Subcutaneous abdominal adipose tissue (tissue), 5 donors: ENCODE measurements at regions not wholly inside any gene's neighbourhood (a gene's known extent, or its start where the extent isn't known, plus 50 kb on each side); places are given as distances from the start of the nearest gene placed in this dataset.

Experiments used
- H3K27ac ChIP-seq: one replicate; pipeline ENCODE4 v1.7.0; 2013; ENCODE audit warnings: low read depth, mild to moderate bottlenecking, inconsistent platforms, low read length, moderate library complexity
- H3K27me3 ChIP-seq, 5 donors: one replicate each; pipeline ENCODE4 v1.7.0; 2013; ENCODE audit warnings: low read length in 5 of 5, inconsistent platforms in 1 of 5; ENCODE audit not compliant: control insufficient read depth in 5 of 5, insufficient read depth in 4 of 5
- H3K36me3 ChIP-seq, 5 donors: one replicate each; pipeline ENCODE4 v1.7.0; 2013; ENCODE audit warnings: low read length in 5 of 5; ENCODE audit not compliant: control insufficient read depth in 5 of 5, insufficient read depth in 5 of 5
- H3K4me1 ChIP-seq, 5 donors: one replicate each; pipeline ENCODE4 v1.7.0; 2013; ENCODE audit warnings: low read length in 5 of 5, mild to moderate bottlenecking in 3 of 5, moderate library complexity in 1 of 5; ENCODE audit not compliant: control insufficient read depth in 5 of 5, insufficient read depth in 5 of 5
- H3K4me3 ChIP-seq, 5 donors: one replicate each; pipeline ENCODE4 v1.7.0; 2013; ENCODE audit warnings: low read length in 5 of 5, low read depth in 1 of 5
- H3K9ac ChIP-seq, 5 donors: one replicate each; pipeline ENCODE4 v1.7.0; 2013; ENCODE audit warnings: low read length in 5 of 5, mild to moderate bottlenecking in 4 of 5, moderate library complexity in 3 of 5
- H3K9me3 ChIP-seq, 5 donors: one replicate each; pipeline ENCODE4 v1.7.0; 2013; ENCODE audit warnings: low read length in 5 of 5; ENCODE audit not compliant: control insufficient read depth in 5 of 5
- donor health status: healthy.
- donor health status: healthy.
- donor health status: healthy.
- donor health status: healthy.
- donor health status: healthy.

GRCh38 chr18:27627927-27628326, 442.8 kb upstream of the CHST9 start:
- peaks cover 0 to 5% (median 0%) of the 10 kb centered on the region in 5 donors for H3K27me3 ChIP-seq
- no peaks in the 10 kb centered on the region for H3K9me3 ChIP-seq
- no peak overlapping the region for H3K9ac ChIP-seq
- H3K27ac ChIP-seq, result no peak overlapping the region
- H3K36me3 ChIP-seq, result no peaks in the 10 kb centered on the region
- H3K4me3 ChIP-seq, result no peak overlapping the region
- no peaks in the 10 kb centered on the region for H3K4me1 ChIP-seq

GRCh38 chr18:27621236-27621890, 436.3 kb upstream of the CHST9 start:
- no peaks in the 10 kb centered on the region for H3K27me3 ChIP-seq
- H3K36me3 ChIP-seq, result no peaks in the 10 kb centered on the region
- H3K4me3 ChIP-seq, result no peak overlapping the region
- no peak overlapping the region for H3K9ac ChIP-seq
- no peak overlapping the region for H3K27ac ChIP-seq
- H3K9me3 ChIP-seq, result no peaks in the 10 kb centered on the region
- H3K4me1 ChIP-seq, result peaks cover 0 to 13% (median 0%) of the 10 kb centered on the region in 5 donors

- no peak overlapping the region for H3K4me3 ChIP-seq
- H3K4me1 ChIP-seq, result peaks cover 0 to 13% (median 0%) of the 10 kb centered on the region in 5 donors
- H3K36me3 ChIP-seq, result no peaks in the 10 kb centered on the region
- no peak overlapping the region for H3K9ac ChIP-seq
- H3K27me3 ChIP-seq, result no peaks in the 10 kb centered on the region
- no peak overlapping the region for H3K27ac ChIP-seq
- H3K9me3 ChIP-seq, result no peaks in the 10 kb centered on the region
These were observed 434.8 kb upstream of the CHST9 start for GRCh38 chr18:27619906-27620305.

- H3K9me3 ChIP-seq, result no peaks in the 10 kb centered on the region
- no peak overlapping the region for H3K4me3 ChIP-seq
- no peaks in the 10 kb centered on the region for H3K27me3 ChIP-seq
- H3K9ac ChIP-seq, result no peak overlapping the region
- no peaks in the 10 kb centered on the region for H3K36me3 ChIP-seq
- H3K27ac ChIP-seq, result no peak overlapping the region
- peaks cover 0 to 13% (median 0%) of the 10 kb centered on the region in 5 donors for H3K4me1 ChIP-seq
These were observed 434.1 kb upstream of the CHST9 start for GRCh38 chr18:27619090-27619772.

GRCh38 chr18:27616324-27616723, 431.2 kb upstream of the CHST9 start:
- H3K4me3 ChIP-seq, result no peak overlapping the region
- no peak overlapping the region for H3K9ac ChIP-seq
- H3K36me3 ChIP-seq, result no peaks in the 10 kb centered on the region
- no peaks in the 10 kb centered on the region for H3K9me3 ChIP-seq
- peaks cover 0 to 9% (median 0%) of the 10 kb centered on the region in 5 donors for H3K4me1 ChIP-seq
- no peaks in the 10 kb centered on the region for H3K27me3 ChIP-seq
- no peak overlapping the region for H3K27ac ChIP-seq

- no peak overlapping the region for H3K27ac ChIP-seq
- no peaks in the 10 kb centered on the region for H3K9me3 ChIP-seq
- H3K9ac ChIP-seq, result no peak overlapping the region
- H3K36me3 ChIP-seq, result no peaks in the 10 kb centered on the region
- H3K4me1 ChIP-seq, result no peaks in the 10 kb centered on the region
- no peaks in the 10 kb centered on the region for H3K27me3 ChIP-seq
- no peak overlapping the region for H3K4me3 ChIP-seq
These were observed 430.1 kb upstream of the CHST9 start for GRCh38 chr18:27614951-27615844.

- Histone ChIP-seq H3K4me1 (no peaks in the 10 kb centered on the region), H3K27me3 (no peaks in the 10 kb centered on the region), H3K36me3 (no peaks in the 10 kb centered on the region), H3K4me3 (no peak overlapping the region), H3K9me3 (no peaks in the 10 kb centered on the region), H3K27ac (no peak overlapping the region), H3K9ac (no peak overlapping the region)
These were observed 424.1 kb upstream of the CHST9 start for GRCh38 chr18:27609221-27609620.

GRCh38 chr18:27608742-27609141, 423.6 kb upstream of the CHST9 start:
- no peaks in the 10 kb centered on the region for H3K4me1 ChIP-seq
- no peaks in the 10 kb centered on the region for H3K9me3 ChIP-seq
- no peaks in the 10 kb centered on the region for H3K36me3 ChIP-seq
- H3K9ac ChIP-seq, result no peak overlapping the region
- no peak overlapping the region for H3K4me3 ChIP-seq
- no peak overlapping the region for H3K27ac ChIP-seq
- no peaks in the 10 kb centered on the region for H3K27me3 ChIP-seq

- no peak overlapping the region for H3K27ac ChIP-seq
- no peaks in the 10 kb centered on the region for H3K9me3 ChIP-seq
- H3K36me3 ChIP-seq, result no peaks in the 10 kb centered on the region
- H3K4me3 ChIP-seq, result no peak overlapping the region
- H3K9ac ChIP-seq, result no peak overlapping the region
- H3K4me1 ChIP-seq, result no peaks in the 10 kb centered on the region
- H3K27me3 ChIP-seq, result no peaks in the 10 kb centered on the region
These were observed 423.1 kb upstream of the CHST9 start for GRCh38 chr18:27608174-27608573.

- Histone ChIP-seq H3K27me3 (no peaks in the 10 kb centered on the region), H3K9me3 (no peaks in the 10 kb centered on the region), H3K36me3 (no peaks in the 10 kb centered on the region), H3K4me3 (no peak overlapping the region), H3K4me1 (no peaks in the 10 kb centered on the region), H3K9ac (no peak overlapping the region), H3K27ac (no peak overlapping the region)
These were observed 421.6 kb upstream of the CHST9 start for GRCh38 chr18:27606741-27607140.
